GM23338 (cell line): ENCODE measurements at regions not wholly inside any gene's neighbourhood (a gene's known extent, or its start where the extent isn't known, plus 50 kb on each side); places are given as distances from the start of the nearest gene placed in this dataset.

ENCODE experiments used
- ATAC-seq: fragments of 200-7000 bp; cut with Tn5 transposase; 3 replicates; pipeline ENCODE4 v1.9.1; 2020
- DNase-seq: peaks from one replicate; pipeline ENCODE4 v3.0.0-alpha.2; 2015; ENCODE audit warnings: low spot score
- H2AFZ ChIP-seq: fragments of 200-600 bp; sonication (generic); 2 replicates; pipeline ENCODE4 v1.8.0; 2016; ENCODE audit warnings: antibody characterized with exemption, mild to moderate bottlenecking, moderate library complexity
- H3F3A ChIP-seq: fragments of 200-600 bp; sonication (generic); replicated peaks from 2 replicates; pipeline ENCODE4 v1.8.0; 2017; ENCODE audit warnings: antibody characterized with exemption, mixed run types, low read depth
- H3K27ac ChIP-seq: fragments of 200-600 bp; sonication (generic); 2 replicates; pipeline ENCODE4 v1.6.1; 2016; ENCODE audit warnings: low read depth
- H3K27me3 ChIP-seq: fragments of 200-600 bp; sonication (generic); 2 replicates; pipeline ENCODE4 v1.8.0; 2016; ENCODE audit warnings: mild to moderate bottlenecking, mixed run types, moderate library complexity; ENCODE audit not compliant: insufficient read depth
- H3K36me3 ChIP-seq: fragments of 200-600 bp; sonication (generic); 2 replicates; pipeline ENCODE4 v1.8.0; 2016; ENCODE audit warnings: mild to moderate bottlenecking; ENCODE audit not compliant: insufficient read depth
- H3K4me1 ChIP-seq: fragments of 200-600 bp; sonication (generic); 2 replicates; pipeline ENCODE4 v1.8.0; 2016; ENCODE audit warnings: mild to moderate bottlenecking, moderate library complexity; ENCODE audit not compliant: insufficient read depth
- H3K4me2 ChIP-seq: fragments of 200-600 bp; sonication (generic); 2 replicates; pipeline ENCODE4 v1.7.1; 2017; ENCODE audit warnings: mixed run types
- H3K4me3 ChIP-seq: fragments of 200-600 bp; sonication (generic); 2 replicates; pipeline ENCODE4 v1.6.1; 2016; ENCODE audit warnings: mixed run types
- H3K79me2 ChIP-seq: fragments of 200-600 bp; sonication (generic); replicated peaks from 2 replicates; pipeline ENCODE4 v1.8.0; 2017; ENCODE audit warnings: mild to moderate bottlenecking; ENCODE audit not compliant: insufficient read depth
- H3K9me2 ChIP-seq: fragments of 200-600 bp; sonication (generic); 2 replicates; pipeline ENCODE4 v1.8.0; 2017; ENCODE audit not compliant: insufficient read depth
- H4K20me1 ChIP-seq: fragments of 200-600 bp; sonication (generic); replicated peaks from 2 replicates; pipeline ENCODE4 v1.8.0; 2017; ENCODE audit warnings: mild to moderate bottlenecking; ENCODE audit not compliant: insufficient read depth
- H3K27ac Mint-ChIP-seq: 2 replicates; pipeline ENCODE4 v1.8.0; 2020; ENCODE audit warnings: inconsistent platforms, mild to moderate bottlenecking, moderate library complexity, mixed read lengths
- H3K27me3 Mint-ChIP-seq: 3 replicates; pipeline ENCODE4 v1.8.0; 2022; ENCODE audit warnings: low read depth, mild to moderate bottlenecking, moderate library complexity, mixed read lengths, inconsistent platforms; ENCODE audit not compliant: insufficient read depth, poor library complexity
- H3K36me3 Mint-ChIP-seq: 3 replicates; pipeline ENCODE4 v1.8.0; 2021; ENCODE audit warnings: low read depth, mild to moderate bottlenecking, inconsistent platforms, moderate library complexity, mixed read lengths
- H3K4me1 Mint-ChIP-seq: 3 replicates; pipeline ENCODE4 v1.8.0; 2020; ENCODE audit warnings: mild to moderate bottlenecking, inconsistent platforms, mixed read lengths
- H3K4me3 Mint-ChIP-seq: 3 replicates; pipeline ENCODE4 v1.8.0; 2021; ENCODE audit warnings: moderate library complexity, mild to moderate bottlenecking, inconsistent platforms, mixed read lengths
- H3K9me3 Mint-ChIP-seq: 3 replicates; pipeline ENCODE4 v1.8.0; 2020; ENCODE audit warnings: moderate library complexity, mild to moderate bottlenecking, inconsistent platforms, mixed read lengths
- CREB1 ChIP-seq: fragments of 250-450 bp; sonication (Bioruptor Pico); IDR thresholded peaks from 2 replicates; pipeline ENCODE4 v1.5.0; 2020; ENCODE audit warnings: low read depth, mild to moderate bottlenecking, moderate library complexity
- EZH2 ChIP-seq: fragments of 200-600 bp; sonication (generic); IDR thresholded peaks from one replicate; pipeline ENCODE4 v1.8.0; 2017; ENCODE audit warnings: antibody characterized with exemption, mild to moderate bottlenecking, low read depth; ENCODE audit not compliant: unreplicated experiment
- EZH2phosphoT487 ChIP-seq: fragments of 200-600 bp; sonication (generic); IDR thresholded peaks from one replicate; pipeline ENCODE4 v1.8.1; 2018; ENCODE audit warnings: antibody characterized with exemption; ENCODE audit not compliant: unreplicated experiment
- JUNB ChIP-seq: IDR thresholded peaks from one replicate; pipeline ENCODE4 v1.6.1; 2016; ENCODE audit warnings: antibody characterized with exemption; ENCODE audit not compliant: unreplicated experiment
- NANOG ChIP-seq: IDR thresholded peaks from 2 replicates; pipeline ENCODE4 v1.6.1; 2016; ENCODE audit warnings: antibody characterized with exemption, borderline replicate concordance
- STAT1 ChIP-seq: IDR thresholded peaks from one replicate; pipeline ENCODE4 v1.6.1; 2016; ENCODE audit warnings: antibody characterized with exemption; ENCODE audit not compliant: unreplicated experiment
- ZNF331 ChIP-seq: fragments of 250-450 bp; sonication (Bioruptor Pico); IDR thresholded peaks from 2 replicates; pipeline ENCODE4 v1.5.0; 2020; ENCODE audit warnings: low read depth, mild to moderate bottlenecking, moderate library complexity
- TF ChIP-seq, protein P1 (sequence below): IDR thresholded peaks from one replicate; pipeline ENCODE4 v1.6.1; 2018; ENCODE audit warnings: antibody characterized with exemption; ENCODE audit not compliant: unreplicated experiment
- TF ChIP-seq, protein P2 (sequence below): IDR thresholded peaks from 2 replicates; pipeline ENCODE4 v1.6.1; 2016; ENCODE audit warnings: antibody characterized with exemption
- TF ChIP-seq, protein P3 (sequence below), 2 experiments: fragments of 200-600 bp in 1 of 2; sonication (generic) in 1 of 2; conservative IDR thresholded peaks; 2 replicates each; pipeline versions ENCODE4 v1.5.1 to v1.6.1; 2016 to 2017; ENCODE audit warnings: antibody characterized with exemption in 2 of 2, low read depth in 2 of 2, mild to moderate bottlenecking in 2 of 2, moderate library complexity in 1 of 2

DNA sequence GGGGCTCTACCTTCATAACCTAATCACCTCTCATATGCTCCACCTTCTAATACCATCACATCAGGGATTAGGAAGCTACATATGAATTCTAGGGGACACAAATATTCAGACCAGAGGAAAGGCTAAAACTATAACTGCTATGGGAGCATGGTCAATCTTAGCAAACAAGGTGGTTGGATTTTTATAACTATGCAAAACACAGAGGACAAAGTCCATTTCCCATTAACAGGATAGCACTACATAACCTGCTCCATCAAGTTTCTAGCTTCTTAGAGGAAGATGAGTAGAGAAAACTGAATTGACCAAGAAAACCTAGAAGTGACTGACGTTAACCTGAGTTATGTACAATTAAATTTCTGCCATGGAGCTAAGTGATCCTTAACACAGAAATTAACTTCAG is 398.6 kb downstream of the TBL1XR1 start:
- H3F3A ChIP-seq: no peaks in the 10 kb centered on the region
- H3K27ac Mint-ChIP-seq: no peak overlapping the region
- H3K4me3 Mint-ChIP-seq: no peak overlapping the region
- H3K36me3 ChIP-seq: no peaks in the 10 kb centered on the region
- no peak overlapping the region for H3K27ac ChIP-seq
- no peak overlapping the region for H3K4me2 ChIP-seq
- TF ChIP-seq CREB1 (CRISPR knock-in tag): no peak
- TF ChIP-seq, protein P1, sequence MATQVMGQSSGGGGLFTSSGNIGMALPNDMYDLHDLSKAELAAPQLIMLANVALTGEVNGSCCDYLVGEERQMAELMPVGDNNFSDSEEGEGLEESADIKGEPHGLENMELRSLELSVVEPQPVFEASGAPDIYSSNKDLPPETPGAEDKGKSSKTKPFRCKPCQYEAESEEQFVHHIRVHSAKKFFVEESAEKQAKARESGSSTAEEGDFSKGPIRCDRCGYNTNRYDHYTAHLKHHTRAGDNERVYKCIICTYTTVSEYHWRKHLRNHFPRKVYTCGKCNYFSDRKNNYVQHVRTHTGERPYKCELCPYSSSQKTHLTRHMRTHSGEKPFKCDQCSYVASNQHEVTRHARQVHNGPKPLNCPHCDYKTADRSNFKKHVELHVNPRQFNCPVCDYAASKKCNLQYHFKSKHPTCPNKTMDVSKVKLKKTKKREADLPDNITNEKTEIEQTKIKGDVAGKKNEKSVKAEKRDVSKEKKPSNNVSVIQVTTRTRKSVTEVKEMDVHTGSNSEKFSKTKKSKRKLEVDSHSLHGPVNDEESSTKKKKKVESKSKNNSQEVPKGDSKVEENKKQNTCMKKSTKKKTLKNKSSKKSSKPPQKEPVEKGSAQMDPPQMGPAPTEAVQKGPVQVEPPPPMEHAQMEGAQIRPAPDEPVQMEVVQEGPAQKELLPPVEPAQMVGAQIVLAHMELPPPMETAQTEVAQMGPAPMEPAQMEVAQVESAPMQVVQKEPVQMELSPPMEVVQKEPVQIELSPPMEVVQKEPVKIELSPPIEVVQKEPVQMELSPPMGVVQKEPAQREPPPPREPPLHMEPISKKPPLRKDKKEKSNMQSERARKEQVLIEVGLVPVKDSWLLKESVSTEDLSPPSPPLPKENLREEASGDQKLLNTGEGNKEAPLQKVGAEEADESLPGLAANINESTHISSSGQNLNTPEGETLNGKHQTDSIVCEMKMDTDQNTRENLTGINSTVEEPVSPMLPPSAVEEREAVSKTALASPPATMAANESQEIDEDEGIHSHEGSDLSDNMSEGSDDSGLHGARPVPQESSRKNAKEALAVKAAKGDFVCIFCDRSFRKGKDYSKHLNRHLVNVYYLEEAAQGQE: no peak
- DNase-seq (no peak), ATAC-seq (no peak)
- H2AFZ ChIP-seq: no peak overlapping the region
- 0 out of 2 replicates have a peak, but pooled peaks cover 5% of the 10 kb centered on the region for H3K9me2 ChIP-seq
- H3K36me3 Mint-ChIP-seq: peaks cover 7% of the 10 kb centered on the region; the same call in 2 of the 3 replicates
- peaks cover 36% of the 10 kb centered on the region for H3K4me1 Mint-ChIP-seq
- no peak overlapping the region for H3K4me3 ChIP-seq
- no peaks in the 10 kb centered on the region for H3K27me3 ChIP-seq
- peaks cover 3% of the 10 kb centered on the region; the same call in 1 of the 3 replicates for H3K9me3 Mint-ChIP-seq
- H3K27me3 Mint-ChIP-seq: no peaks in the 10 kb centered on the region
- peaks cover 41% of the 10 kb centered on the region for H3K4me1 ChIP-seq
- H4K20me1 ChIP-seq: no peaks in the 10 kb centered on the region
- H3K79me2 ChIP-seq: no peaks in the 10 kb centered on the region

DNA sequence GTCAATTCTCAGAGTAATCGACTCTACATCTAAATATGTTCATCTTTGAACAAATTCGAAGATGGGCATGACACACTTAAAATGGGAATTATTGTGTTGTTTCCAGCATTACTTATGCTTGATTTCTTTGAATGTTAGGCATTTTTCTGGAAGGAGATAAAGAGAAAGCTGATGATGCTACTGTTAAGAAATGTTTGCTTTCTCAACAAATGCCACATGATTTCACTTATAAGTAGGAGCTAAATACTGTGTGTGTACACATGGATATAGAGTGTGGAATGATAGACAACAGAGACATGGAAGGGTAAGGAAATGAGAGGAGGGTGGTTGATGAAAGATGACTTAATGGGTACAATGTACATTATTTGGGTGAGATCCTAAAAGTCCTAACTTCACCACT is 400.9 kb downstream of the TBL1XR1 start:
- Histone ChIP-seq H3K27me3 (no peaks in the 10 kb centered on the region), H3F3A (no peaks in the 10 kb centered on the region), H3K9me2 (peaks cover 8% of the 10 kb centered on the region; the same call in 1 of the 2 replicates), H3K4me1 (peaks cover 41% of the 10 kb centered on the region), H4K20me1 (no peaks in the 10 kb centered on the region), H3K36me3 (no peaks in the 10 kb centered on the region), H3K27ac (no peak overlapping the region), H2AFZ (no peak overlapping the region), H3K4me3 (no peak overlapping the region), H3K4me2 (no peak overlapping the region), H3K79me2 (no peaks in the 10 kb centered on the region)
- DNase-seq (no peak), ATAC-seq (no peak)
- Mint-ChIP-seq H3K27ac (no peak overlapping the region), H3K4me1 (peaks cover 40% of the 10 kb centered on the region), H3K4me3 (no peak overlapping the region), H3K9me3 (peaks cover 3% of the 10 kb centered on the region; the same call in 1 of the 3 replicates), H3K27me3 (no peaks in the 10 kb centered on the region), H3K36me3 (peaks cover 4% of the 10 kb centered on the region; the same call in 2 of the 3 replicates)
- TF ChIP-seq STAT1 (no peak), NANOG (no peak), CREB1 (CRISPR knock-in tag) (no peak), EZH2 (no peak)

DNA sequence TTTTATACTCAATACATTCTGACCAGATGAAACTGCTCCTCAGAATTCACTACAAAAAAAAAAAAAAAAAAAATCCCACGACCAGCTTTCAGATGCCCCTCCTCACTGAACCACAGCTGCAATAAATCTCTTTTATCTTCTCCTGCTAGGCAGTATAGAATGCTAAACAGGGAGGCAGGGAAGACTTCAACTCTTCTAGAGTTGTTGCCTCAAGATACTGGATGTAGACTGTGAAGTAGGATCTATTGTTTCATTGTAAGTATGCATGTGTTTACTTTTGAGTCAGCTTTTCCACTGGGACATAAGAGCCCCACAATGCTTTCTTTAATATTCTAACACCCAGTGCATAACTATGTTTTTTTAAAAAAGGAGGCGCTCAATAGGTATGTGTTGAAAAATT is 401.4 kb downstream of the TBL1XR1 start:
- H3K27ac Mint-ChIP-seq: no peak overlapping the region
- H3K36me3 ChIP-seq: no peaks in the 10 kb centered on the region
- no peaks in the 10 kb centered on the region for H3F3A ChIP-seq
- H3K27me3 ChIP-seq: no peaks in the 10 kb centered on the region
- no peak overlapping the region for H3K27ac ChIP-seq
- no peaks in the 10 kb centered on the region for H4K20me1 ChIP-seq
- no peak overlapping the region for H3K4me3 ChIP-seq
- ATAC-seq (no peak; the same call in 1 of the 3 replicates), DNase-seq (no peak)
- H3K4me1 ChIP-seq: peaks cover 41% of the 10 kb centered on the region
- H3K27me3 Mint-ChIP-seq: no peaks in the 10 kb centered on the region
- no peaks in the 10 kb centered on the region for H3K79me2 ChIP-seq
- peaks cover 8% of the 10 kb centered on the region; the same call in 1 of the 2 replicates for H3K9me2 ChIP-seq
- peaks cover 3% of the 10 kb centered on the region; the same call in 1 of the 3 replicates for H3K9me3 Mint-ChIP-seq
- H3K4me1 Mint-ChIP-seq: peaks cover 40% of the 10 kb centered on the region
- no peaks in the 10 kb centered on the region; the same call in 2 of the 3 replicates for H3K36me3 Mint-ChIP-seq
- no peak overlapping the region for H2AFZ ChIP-seq
- no peak overlapping the region for H3K4me3 Mint-ChIP-seq
- no peak overlapping the region for H3K4me2 ChIP-seq
- TF ChIP-seq ZNF331 (CRISPR knock-in tag): no peak
- no peak for TF ChIP-seq JUNB
- TF ChIP-seq, protein P1: no peak
- TF ChIP-seq, protein P2, sequence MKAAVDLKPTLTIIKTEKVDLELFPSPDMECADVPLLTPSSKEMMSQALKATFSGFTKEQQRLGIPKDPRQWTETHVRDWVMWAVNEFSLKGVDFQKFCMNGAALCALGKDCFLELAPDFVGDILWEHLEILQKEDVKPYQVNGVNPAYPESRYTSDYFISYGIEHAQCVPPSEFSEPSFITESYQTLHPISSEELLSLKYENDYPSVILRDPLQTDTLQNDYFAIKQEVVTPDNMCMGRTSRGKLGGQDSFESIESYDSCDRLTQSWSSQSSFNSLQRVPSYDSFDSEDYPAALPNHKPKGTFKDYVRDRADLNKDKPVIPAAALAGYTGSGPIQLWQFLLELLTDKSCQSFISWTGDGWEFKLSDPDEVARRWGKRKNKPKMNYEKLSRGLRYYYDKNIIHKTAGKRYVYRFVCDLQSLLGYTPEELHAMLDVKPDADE: no peak
- TF ChIP-seq, protein P3, sequence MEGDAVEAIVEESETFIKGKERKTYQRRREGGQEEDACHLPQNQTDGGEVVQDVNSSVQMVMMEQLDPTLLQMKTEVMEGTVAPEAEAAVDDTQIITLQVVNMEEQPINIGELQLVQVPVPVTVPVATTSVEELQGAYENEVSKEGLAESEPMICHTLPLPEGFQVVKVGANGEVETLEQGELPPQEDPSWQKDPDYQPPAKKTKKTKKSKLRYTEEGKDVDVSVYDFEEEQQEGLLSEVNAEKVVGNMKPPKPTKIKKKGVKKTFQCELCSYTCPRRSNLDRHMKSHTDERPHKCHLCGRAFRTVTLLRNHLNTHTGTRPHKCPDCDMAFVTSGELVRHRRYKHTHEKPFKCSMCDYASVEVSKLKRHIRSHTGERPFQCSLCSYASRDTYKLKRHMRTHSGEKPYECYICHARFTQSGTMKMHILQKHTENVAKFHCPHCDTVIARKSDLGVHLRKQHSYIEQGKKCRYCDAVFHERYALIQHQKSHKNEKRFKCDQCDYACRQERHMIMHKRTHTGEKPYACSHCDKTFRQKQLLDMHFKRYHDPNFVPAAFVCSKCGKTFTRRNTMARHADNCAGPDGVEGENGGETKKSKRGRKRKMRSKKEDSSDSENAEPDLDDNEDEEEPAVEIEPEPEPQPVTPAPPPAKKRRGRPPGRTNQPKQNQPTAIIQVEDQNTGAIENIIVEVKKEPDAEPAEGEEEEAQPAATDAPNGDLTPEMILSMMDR (conservative IDR thresholded peaks at IDR 0.05; ENCODE audit: low read depth in 2 of 2): no peak
- no peak for TF ChIP-seq EZH2phosphoT487
